ENCODE measurements at regions not wholly inside any gene's neighbourhood (a gene's known extent, or its start where the extent isn't known, plus 50 kb on each side); places are given as distances from the start of the nearest gene placed in this dataset.
"Not testable (repeated sequence)": the region's sequence is repeated elsewhere in the genome, so short reads cannot be mapped to it uniquely, and the experiment has no call there.

- POLR2A ChIA-PET; H3K36me3 Mint-ChIP-seq; DNase-seq (ENCODE audit: low spot score); H3K9me3 Mint-ChIP-seq; H3K4me1 Mint-ChIP-seq; H3K27me3 Mint-ChIP-seq (ENCODE audit: low read depth); ATAC-seq; H3K4me3 Mint-ChIP-seq; H3K27ac Mint-ChIP-seq: not testable (repeated sequence)
- CTCF ChIA-PET = interaction anchor here (3.3 kb wide), 1 partner anchor 22 kb away, joined by 12 read pairs; no protein-coding TSS in a partner anchor
These were observed 187.7 kb upstream of the NLRP1 start for GRCh38 chr17:5772017-5772416.

- Mint-ChIP-seq H3K4me3 (no peak overlapping the region), H3K9me3 (no peaks in the 10 kb centered on the region), H3K36me3 (no peaks in the 10 kb centered on the region), H3K27ac (no peak overlapping the region), H3K27me3 (ENCODE audit: low read depth) (peaks cover 7% of the 10 kb centered on the region), H3K4me1 (no peaks in the 10 kb centered on the region)
- ATAC-seq (no peak), DNase-seq (ENCODE audit: low spot score) (no peak)
- CTCF ChIA-PET = interaction anchor here (3.3 kb wide), 1 partner anchor 21 kb away, joined by 12 read pairs; no protein-coding TSS in a partner anchor
- POLR2A ChIA-PET = no interaction called here
- TF ChIP-seq ZBTB43 (CRISPR knock-in tag; IDR thresholded peaks at IDR 0.05) = no peak
- no peak for TF ChIP-seq E2F5 (CRISPR knock-in tag; IDR thresholded peaks at IDR 0.05)
- no peak for TF ChIP-seq ZNF138 (CRISPR knock-in tag; conservative IDR thresholded peaks at IDR 0.05)
- TF ChIP-seq EMX1 (CRISPR knock-in tag; IDR thresholded peaks at IDR 0.05) = no peak
- TF ChIP-seq CREM (CRISPR knock-in tag; IDR thresholded peaks at IDR 0.05) = no peak
- TF ChIP-seq GTF2I (CRISPR knock-in tag; conservative IDR thresholded peaks at IDR 0.05) = no peak
- TF ChIP-seq ZBTB21 (CRISPR knock-in tag; IDR thresholded peaks at IDR 0.05; ENCODE audit: borderline replicate concordance) = no peak
- no peak for TF ChIP-seq FOXK1 (CRISPR knock-in tag; IDR thresholded peaks at IDR 0.05)
- TF ChIP-seq MYBL2 (CRISPR knock-in tag; IDR thresholded peaks at IDR 0.05) = no peak
- no peak for TF ChIP-seq NFYB (CRISPR knock-in tag; conservative IDR thresholded peaks at IDR 0.05; ENCODE audit: low read depth)
- no peak for TF ChIP-seq TCF7 (CRISPR knock-in tag; IDR thresholded peaks at IDR 0.05; ENCODE audit: low read depth)
- no peak for TF ChIP-seq AR (CRISPR knock-in tag; IDR thresholded peaks at IDR 0.05)
- no peak for TF ChIP-seq SMAD4 (CRISPR knock-in tag; IDR thresholded peaks at IDR 0.05)
These were observed 188.4 kb upstream of the NLRP1 start for GRCh38 chr17:5772720-5773119.

- ATAC-seq (no peak), DNase-seq (ENCODE audit: low spot score) (no peak)
- H3K27me3 Mint-ChIP-seq (ENCODE audit: low read depth) = peaks cover 7% of the 10 kb centered on the region
- H3K27ac Mint-ChIP-seq = no peak overlapping the region
- H3K36me3 Mint-ChIP-seq = no peaks in the 10 kb centered on the region
- POLR2A ChIA-PET = no interaction called here
- H3K9me3 Mint-ChIP-seq = no peaks in the 10 kb centered on the region
- CTCF ChIA-PET = interaction anchor here (0.9 kb wide), 1 partner anchor 67 kb away, joined by 3 read pairs; no protein-coding TSS in a partner anchor
- no peaks in the 10 kb centered on the region for H3K4me1 Mint-ChIP-seq
- no peak overlapping the region for H3K4me3 Mint-ChIP-seq
- TF ChIP-seq HMGA2 (CRISPR knock-in tag; IDR thresholded peaks at IDR 0.05) (no peak), TEAD4 (CRISPR knock-in tag; IDR thresholded peaks at IDR 0.05) (no peak), ELF4 (CRISPR knock-in tag; IDR thresholded peaks at IDR 0.05; ENCODE audit: low read depth) (no peak), GRHL2 (CRISPR knock-in tag; IDR thresholded peaks at IDR 0.05; ENCODE audit: insufficient replicate concordance, severe bottlenecking) (no peak), ATF6 (CRISPR knock-in tag; IDR thresholded peaks at IDR 0.05) (no peak), AFF4 (CRISPR knock-in tag; IDR thresholded peaks at IDR 0.05; ENCODE audit: borderline replicate concordance) (no peak), TEAD1 (CRISPR knock-in tag; IDR thresholded peaks at IDR 0.05) (no peak)
These were observed 189.6 kb upstream of the NLRP1 start for GRCh38 chr17:5773816-5774360.
